K562 (cell line): ENCODE measurements at regions not wholly inside any gene's neighbourhood (a gene's known extent, or its start where the extent isn't known, plus 50 kb on each side); places are given as distances from the start of the nearest gene placed in this dataset.

ENCODE experiments used
- ATAC-seq: fragments of 200-7000 bp; cut with Tn5 transposase; 3 replicates; pipeline ENCODE4 v1.9.1; 2020; ENCODE audit warnings: moderate library complexity
- BruUV-seq: library from RNA; stranded (reverse); fragments of 400-500 nt; replicated peaks from 2 replicates; lab custom pipeline; 2021; lab: Mats Ljungman, UMichigan
- CTCF ChIA-PET: fragments of 300-600 bp; formaldehyde crosslinking; extraction: SDS; loops from one replicate; lab custom pipeline; 2021; ENCODE audit warnings: low intra/inter-chr PET ratio; lab: Yijun Ruan, JAX
- POLR2A ChIA-PET: fragments of 300-600, 350-650 bp; sonication (Branson Sonifier 250); formaldehyde crosslinking; extraction: SDS; loops from one replicate; lab custom pipeline; 2021; ENCODE audit warnings: antibody characterized with exemption, inconsistent platforms; lab: Yijun Ruan, JAX
- DNase-seq, 4 experiments: peaks; one replicate each; pipeline versions ENCODE4 v3.0.0 to v3.0.0-alpha.2; 2011 to 2018; ENCODE audit warnings: low spot score in 3 of 4, mixed read lengths in 3 of 4; ENCODE audit errors: extremely low read depth in 1 of 4
- FAIRE-seq: peaks from 2 replicates; lab custom pipeline; 2011; peaks lifted over from hg19 to GRCh38; lab: Jason Lieb, UNC
- H2AFZ ChIP-seq: 2 replicates; pipeline ENCODE4 v1.6.0; 2011; ENCODE audit warnings: low read depth, low read length, control low read depth, inconsistent platforms
- H3K27ac ChIP-seq: fragments of 200-600 bp; 3 replicates; pipeline ENCODE4 v1.8.0; 2011; ENCODE audit warnings: low read depth, mild to moderate bottlenecking, control low read depth, inconsistent platforms, low read length, moderate library complexity, mixed read lengths; ENCODE audit errors: extremely low read depth
- H3K27me3 ChIP-seq, 2 experiments: fragments of 300-600 bp in 1 of 2; 2 replicates in 1 of 2; 3 replicates in 1 of 2; pipeline versions ENCODE4 v1.6.0 to v1.8.0; 2011; ENCODE audit warnings: inconsistent platforms in 2 of 2, low read length in 2 of 2, mild to moderate bottlenecking in 1 of 2, mixed read lengths in 1 of 2, moderate library complexity in 1 of 2; ENCODE audit not compliant: control insufficient read depth in 2 of 2, insufficient read depth in 2 of 2
- H3K36me3 ChIP-seq: fragments of 300-600 bp; 3 replicates; pipeline ENCODE4 v1.8.0; 2011; ENCODE audit warnings: mild to moderate bottlenecking, low read length, inconsistent platforms; ENCODE audit not compliant: control insufficient read depth, insufficient read depth
- H3K4me1 ChIP-seq, 2 experiments: fragments of 200-600 bp in 1 of 2; replicated peaks in 1 of 2; 2 replicates in 1 of 2; 3 replicates in 1 of 2; pipeline versions ENCODE4 v1.5.1 to v1.8.0; 2011; ENCODE audit warnings: inconsistent platforms in 2 of 2, low read length in 2 of 2, mild to moderate bottlenecking in 1 of 2, mixed read lengths in 1 of 2, moderate library complexity in 1 of 2; ENCODE audit not compliant: control insufficient read depth in 2 of 2, insufficient read depth in 2 of 2
- H3K4me2 ChIP-seq: 2 replicates; pipeline ENCODE4 v1.6.1; 2011; ENCODE audit warnings: low read length, control low read depth, inconsistent platforms, mixed read lengths; ENCODE audit not compliant: insufficient read depth
- H3K4me3 ChIP-seq: fragments of 200-600 bp; sonication (generic), shearing (Covaris generic); 2 replicates; pipeline ENCODE4 v1.5.1; 2016; ENCODE audit warnings: control low read depth, inconsistent platforms
- H3K79me2 ChIP-seq: fragments of 200-600 bp; 3 replicates; pipeline ENCODE4 v1.8.0; 2011; ENCODE audit warnings: low read length, inconsistent platforms; ENCODE audit not compliant: control insufficient read depth, insufficient read depth
- H3K9ac ChIP-seq, 2 experiments: 2 replicates each; pipeline versions ENCODE4 v1.6.0 to v1.6.1; 2011; ENCODE audit warnings: low read depth in 2 of 2, low read length in 2 of 2, control low read depth in 1 of 2, inconsistent platforms in 1 of 2, mild to moderate bottlenecking in 1 of 2, mixed read lengths in 1 of 2; ENCODE audit not compliant: insufficient read depth in 1 of 2
- H3K9me1 ChIP-seq: one replicate; pipeline ENCODE4 v1.6.0; 2011; ENCODE audit warnings: inconsistent platforms, mild to moderate bottlenecking, low read length, moderate library complexity; ENCODE audit not compliant: control insufficient read depth, insufficient read depth
- H3K9me3 ChIP-seq: replicated peaks from 2 replicates; pipeline ENCODE4 v1.5.1; 2011; ENCODE audit warnings: low read depth, low read length, inconsistent platforms; ENCODE audit not compliant: control insufficient read depth, insufficient read depth
- H4K20me1 ChIP-seq: replicated peaks from 2 replicates; pipeline ENCODE4 v1.6.1; 2011; ENCODE audit warnings: low read length, inconsistent platforms, mixed read lengths; ENCODE audit not compliant: control insufficient read depth, insufficient read depth
- GABPB2 ChIP-seq: fragments of 250-450 bp; sonication (Bioruptor Pico); conservative IDR thresholded peaks from 2 replicates; pipeline ENCODE4 v1.5.1; 2021; ENCODE audit warnings: mild to moderate bottlenecking
- GATAD2A ChIP-seq: fragments of 450-650 bp; IDR thresholded peaks from 2 replicates; pipeline ENCODE4 v1.6.1; 2017
- GATAD2B ChIP-seq: fragments of 450-650 bp; IDR thresholded peaks from 2 replicates; pipeline ENCODE4 v1.6.1; 2017; ENCODE audit warnings: mild to moderate bottlenecking, borderline replicate concordance
- KLF6 ChIP-seq: fragments of 250-450 bp; sonication (Bioruptor Pico); IDR thresholded peaks from 2 replicates; pipeline ENCODE4 v1.4.0; 2020; ENCODE audit warnings: mild to moderate bottlenecking, moderate library complexity, borderline replicate concordance
- PYGO2 ChIP-seq: fragments of 450-650 bp; IDR thresholded peaks from 2 replicates; pipeline ENCODE4 v1.6.1; 2016; ENCODE audit warnings: mild to moderate bottlenecking, missing genetic modification characterization, moderate library complexity, missing compliant biosample characterization
- RB1 ChIP-seq: fragments of 450-650 bp; IDR thresholded peaks from 2 replicates; pipeline ENCODE4 v1.6.1; 2017; ENCODE audit warnings: low read depth, mild to moderate bottlenecking
- RNF2 ChIP-seq: sonication (generic); IDR thresholded peaks from 2 replicates; pipeline ENCODE4 v1.6.1; 2016
- ZFP1 ChIP-seq: fragments of 450-650 bp; formaldehyde crosslinking; IDR thresholded peaks from 2 replicates; pipeline ENCODE4 v1.4.0; 2020; ENCODE audit warnings: mild to moderate bottlenecking, mixed read lengths
- ZNF121 ChIP-seq: sonication (generic); formaldehyde crosslinking; conservative IDR thresholded peaks from 2 replicates; pipeline ENCODE4 v1.8.0; 2022; ENCODE audit warnings: missing genetic modification reagents
- ZNF24 ChIP-seq: fragments of 450-650 bp; IDR thresholded peaks from 2 replicates; pipeline ENCODE4 v1.6.1; 2016
- WGBS: fragments of 100-300 bp; shearing (Covaris generic); methylation state at CpG from one replicate; pipeline ENCODE4 v1.1.6; 2016; ENCODE audit warnings: low coverage, mixed read lengths; ENCODE audit not compliant: insufficient coverage; ENCODE audit errors: missing lambda C conversion rate; 5-methylcytosine and 5-hydroxymethylcytosine counted together
- in situ Hi-C: fragments of 300-500 bp; cut with MboI; formaldehyde crosslinking; loops from 4 replicates; pipeline ENCODE4 v1.15.0; 2018; ENCODE audit warnings: inconsistent platforms, mixed read lengths
- intact Hi-C: fragments of 100-400 bp; cut with micrococcal nuclease; formaldehyde crosslinking; loops from 2 replicates; pipeline ENCODE4 v1.14.2; 2022
- TF ChIP-seq, protein P1 (sequence below): IDR thresholded peaks from 3 replicates; pipeline ENCODE4 v1.6.1; 2011; ENCODE audit warnings: borderline replicate concordance, mild to moderate bottlenecking; ENCODE audit not compliant: insufficient read length, insufficient read depth
- TF ChIP-seq, protein P2 (sequence below), 2 experiments: IDR thresholded peaks; 2 replicates each; pipeline ENCODE4 v1.6.1; 2011; ENCODE audit warnings: borderline replicate concordance in 1 of 2, control low read depth in 1 of 2, low read depth in 1 of 2, low read length in 1 of 2, mild to moderate bottlenecking in 1 of 2, mixed read lengths in 1 of 2, moderate library complexity in 1 of 2; ENCODE audit not compliant: insufficient read depth in 1 of 2, insufficient read length in 1 of 2, poor library complexity in 1 of 2, severe bottlenecking in 1 of 2; ENCODE audit errors: extremely low read depth in 1 of 2

DNA sequence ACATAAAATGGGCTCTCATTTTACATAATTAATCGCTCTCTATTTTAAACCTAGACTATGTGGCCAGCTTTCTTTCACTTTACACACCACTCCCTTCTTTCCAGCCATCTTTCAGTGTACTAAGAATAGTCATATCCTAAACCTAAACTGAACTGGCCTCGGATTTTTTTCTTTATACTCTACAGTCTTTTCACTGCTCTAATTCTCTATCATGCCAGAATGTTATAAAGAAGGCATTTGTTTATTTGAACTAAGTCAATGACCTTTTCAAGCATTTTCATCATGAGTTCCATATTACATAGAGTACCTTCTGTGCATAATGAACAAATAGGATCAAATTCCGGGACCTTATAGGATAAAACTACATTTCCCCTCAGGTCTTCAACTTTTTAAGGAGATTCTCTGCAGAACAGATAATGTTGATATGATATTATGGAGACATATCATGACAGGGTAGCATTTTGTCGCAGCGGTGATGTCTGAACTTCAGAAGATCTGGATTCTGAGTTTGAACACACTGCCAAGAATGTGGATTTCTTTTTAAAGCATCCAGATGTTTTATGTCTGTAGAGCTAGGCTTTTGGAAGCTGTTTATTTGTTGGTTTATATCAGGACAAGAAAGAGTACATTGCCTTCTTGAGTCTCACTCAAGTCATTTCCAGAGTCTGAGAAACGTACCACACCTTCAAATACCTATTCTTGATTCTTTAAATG lies 1047.3 kb downstream of the MCTP2 start:
- Histone ChIP-seq H3K4me3 (no peak overlapping the region), H3K9me1 (no peaks in the 10 kb centered on the region), H3K27ac (no peak overlapping the region), H3K4me1 (no peaks in the 10 kb centered on the region), H3K9me3 (no peaks in the 10 kb centered on the region), H3K36me3 (no peaks in the 10 kb centered on the region), H3K4me2 (no peak overlapping the region), H3K27me3 (peaks cover 2 to 3% of the 10 kb centered on the region in 2 experiments; a peak in 2 of 5 replicates), H3K79me2 (no peaks in the 10 kb centered on the region), H2AFZ (no peak overlapping the region), H4K20me1 (no peaks in the 10 kb centered on the region), H3K9ac (no peak overlapping the region)
- no TSS peak for BruUV-seq
- DNase-seq (no peak), ATAC-seq (no peak), FAIRE-seq (no peak)
- 2% methylated on average over 6 of the region's 6 CpGs for WGBS
- TF ChIP-seq KLF6 (CRISPR knock-in tag) = no peak
- TF ChIP-seq GATAD2A = no peak
- TF ChIP-seq ZNF121 (CRISPR knock-in tag) = no peak
- no peak for TF ChIP-seq RNF2
- in situ Hi-C loops (no loop called here), intact Hi-C loops (no loop called here)
- ChIA-PET CTCF (no interaction called here), POLR2A (interaction anchor here (0.6 to 1.0 kb wide), 2 partner anchors 8 to 15 kb away, joined by 3 read pairs; no protein-coding TSS in a partner anchor)

DNA sequence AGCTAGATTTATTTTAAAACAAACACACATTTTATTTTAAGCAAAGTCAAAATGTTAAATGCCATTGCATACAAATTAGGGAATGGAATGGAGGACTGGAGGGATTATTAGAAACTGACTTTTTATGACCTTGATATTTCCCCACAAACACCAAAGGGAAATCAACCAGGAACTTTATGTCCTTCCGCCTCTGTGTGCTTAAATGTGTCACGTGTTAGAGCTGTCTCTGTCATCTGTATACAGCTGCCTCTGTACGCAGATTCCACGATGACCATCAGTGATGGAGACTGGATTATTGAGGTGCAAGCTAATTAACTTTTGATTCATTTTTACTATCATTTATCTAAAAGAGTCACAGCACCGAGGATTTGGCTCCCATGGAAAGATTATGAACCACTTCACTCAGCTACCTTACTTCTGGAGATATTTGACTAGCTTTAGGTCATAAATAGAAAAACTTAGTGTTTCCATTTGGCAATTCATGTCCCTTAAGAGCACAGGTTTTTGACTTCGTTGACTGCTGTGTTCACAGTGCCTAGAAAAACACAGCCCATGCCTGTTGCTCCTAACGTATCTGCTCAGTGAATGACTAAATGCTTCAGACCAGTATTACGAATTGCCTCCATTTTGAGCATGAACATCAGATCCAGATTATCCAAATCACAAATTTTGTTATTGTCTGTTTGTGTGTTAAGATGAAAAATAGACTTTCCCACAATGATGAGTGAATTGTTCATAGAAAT lies 1048.1 kb downstream of the MCTP2 start:
- in situ Hi-C loops (no loop called here), intact Hi-C loops (loop anchor here (10.0 kb wide), 1 partner anchor 1055 kb away; the partner anchor contains the start of gene NR2F2)
- Histone ChIP-seq H3K4me3 (no peak overlapping the region), H3K4me1 (no peaks in the 10 kb centered on the region), H3K36me3 (no peaks in the 10 kb centered on the region), H3K9ac (no peak overlapping the region), H3K9me1 (no peaks in the 10 kb centered on the region), H3K27ac (no peak overlapping the region), H3K4me2 (no peak overlapping the region), H2AFZ (no peak overlapping the region), H4K20me1 (no peaks in the 10 kb centered on the region), H3K9me3 (no peaks in the 10 kb centered on the region), H3K79me2 (no peaks in the 10 kb centered on the region), H3K27me3 (peaks cover 3 to 4% of the 10 kb centered on the region in 2 experiments; a peak in 2 of 5 replicates)
- ATAC-seq = no peak
- 7% methylated on average over 8 of the region's 8 CpGs for WGBS
- POLR2A ChIA-PET = interaction anchor here (0.6 to 1.0 kb wide), 2 partner anchors 9 to 15 kb away, joined by 3 read pairs; no protein-coding TSS in a partner anchor
- BruUV-seq = no TSS peak
- DNase-seq = no peak
- CTCF ChIA-PET = no interaction called here
- FAIRE-seq = no peak
- TF ChIP-seq ZNF24 (no peak), GATAD2B (no peak), RB1 (no peak), GABPB2 (CRISPR knock-in tag) (no peak), PYGO2 (no peak), ZFP1 (CRISPR knock-in tag) (no peak)
- TF ChIP-seq, protein P1, sequence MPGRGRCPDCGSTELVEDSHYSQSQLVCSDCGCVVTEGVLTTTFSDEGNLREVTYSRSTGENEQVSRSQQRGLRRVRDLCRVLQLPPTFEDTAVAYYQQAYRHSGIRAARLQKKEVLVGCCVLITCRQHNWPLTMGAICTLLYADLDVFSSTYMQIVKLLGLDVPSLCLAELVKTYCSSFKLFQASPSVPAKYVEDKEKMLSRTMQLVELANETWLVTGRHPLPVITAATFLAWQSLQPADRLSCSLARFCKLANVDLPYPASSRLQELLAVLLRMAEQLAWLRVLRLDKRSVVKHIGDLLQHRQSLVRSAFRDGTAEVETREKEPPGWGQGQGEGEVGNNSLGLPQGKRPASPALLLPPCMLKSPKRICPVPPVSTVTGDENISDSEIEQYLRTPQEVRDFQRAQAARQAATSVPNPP = no peak
- TF ChIP-seq, protein P2, sequence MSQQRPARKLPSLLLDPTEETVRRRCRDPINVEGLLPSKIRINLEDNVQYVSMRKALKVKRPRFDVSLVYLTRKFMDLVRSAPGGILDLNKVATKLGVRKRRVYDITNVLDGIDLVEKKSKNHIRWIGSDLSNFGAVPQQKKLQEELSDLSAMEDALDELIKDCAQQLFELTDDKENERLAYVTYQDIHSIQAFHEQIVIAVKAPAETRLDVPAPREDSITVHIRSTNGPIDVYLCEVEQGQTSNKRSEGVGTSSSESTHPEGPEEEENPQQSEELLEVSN (IDR thresholded peaks at IDR 0.05; ENCODE audit: borderline replicate concordance in 1 of 2, extremely low read depth in 1 of 2, insufficient read depth in 1 of 2, insufficient read length in 1 of 2, low read depth in 1 of 2, low read length in 1 of 2, poor library complexity in 1 of 2, severe bottlenecking in 1 of 2) = no peak
